ENCODE measurements at regions not wholly inside any gene's neighbourhood (a gene's known extent, or its start where the extent isn't known, plus 50 kb on each side); places are given as distances from the start of the nearest gene placed in this dataset.

DNA sequence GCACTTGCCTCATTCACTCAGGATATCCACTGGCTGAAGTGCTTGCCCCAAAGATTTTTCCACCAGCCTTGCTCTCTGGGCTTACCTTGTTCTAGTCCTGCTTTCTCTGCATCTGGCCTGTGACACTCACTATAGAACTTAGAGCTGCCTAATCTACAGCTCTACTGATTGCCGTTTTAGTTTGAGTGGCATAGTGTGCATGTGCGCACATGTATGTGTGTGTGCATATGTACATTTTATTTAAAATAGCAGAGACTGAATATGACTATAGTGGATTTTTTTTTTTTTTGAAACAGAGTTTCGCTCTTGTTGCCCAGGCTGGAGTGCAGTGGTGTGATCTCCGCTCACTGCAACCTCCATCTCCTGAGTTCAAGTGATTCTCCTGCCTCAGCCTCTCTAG lies 92.0 kb upstream of the CCDC190 start:
- no peak for DNase-seq (ENCODE audit: low read depth)
- TF ChIP-seq, protein P1, sequence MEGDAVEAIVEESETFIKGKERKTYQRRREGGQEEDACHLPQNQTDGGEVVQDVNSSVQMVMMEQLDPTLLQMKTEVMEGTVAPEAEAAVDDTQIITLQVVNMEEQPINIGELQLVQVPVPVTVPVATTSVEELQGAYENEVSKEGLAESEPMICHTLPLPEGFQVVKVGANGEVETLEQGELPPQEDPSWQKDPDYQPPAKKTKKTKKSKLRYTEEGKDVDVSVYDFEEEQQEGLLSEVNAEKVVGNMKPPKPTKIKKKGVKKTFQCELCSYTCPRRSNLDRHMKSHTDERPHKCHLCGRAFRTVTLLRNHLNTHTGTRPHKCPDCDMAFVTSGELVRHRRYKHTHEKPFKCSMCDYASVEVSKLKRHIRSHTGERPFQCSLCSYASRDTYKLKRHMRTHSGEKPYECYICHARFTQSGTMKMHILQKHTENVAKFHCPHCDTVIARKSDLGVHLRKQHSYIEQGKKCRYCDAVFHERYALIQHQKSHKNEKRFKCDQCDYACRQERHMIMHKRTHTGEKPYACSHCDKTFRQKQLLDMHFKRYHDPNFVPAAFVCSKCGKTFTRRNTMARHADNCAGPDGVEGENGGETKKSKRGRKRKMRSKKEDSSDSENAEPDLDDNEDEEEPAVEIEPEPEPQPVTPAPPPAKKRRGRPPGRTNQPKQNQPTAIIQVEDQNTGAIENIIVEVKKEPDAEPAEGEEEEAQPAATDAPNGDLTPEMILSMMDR (IDR thresholded peaks at IDR 0.05; ENCODE audit: insufficient read depth, low read length) = no peak
- no peak overlapping the region for H3K4me3 ChIP-seq (ENCODE audit: low read depth, low read length)

DNA sequence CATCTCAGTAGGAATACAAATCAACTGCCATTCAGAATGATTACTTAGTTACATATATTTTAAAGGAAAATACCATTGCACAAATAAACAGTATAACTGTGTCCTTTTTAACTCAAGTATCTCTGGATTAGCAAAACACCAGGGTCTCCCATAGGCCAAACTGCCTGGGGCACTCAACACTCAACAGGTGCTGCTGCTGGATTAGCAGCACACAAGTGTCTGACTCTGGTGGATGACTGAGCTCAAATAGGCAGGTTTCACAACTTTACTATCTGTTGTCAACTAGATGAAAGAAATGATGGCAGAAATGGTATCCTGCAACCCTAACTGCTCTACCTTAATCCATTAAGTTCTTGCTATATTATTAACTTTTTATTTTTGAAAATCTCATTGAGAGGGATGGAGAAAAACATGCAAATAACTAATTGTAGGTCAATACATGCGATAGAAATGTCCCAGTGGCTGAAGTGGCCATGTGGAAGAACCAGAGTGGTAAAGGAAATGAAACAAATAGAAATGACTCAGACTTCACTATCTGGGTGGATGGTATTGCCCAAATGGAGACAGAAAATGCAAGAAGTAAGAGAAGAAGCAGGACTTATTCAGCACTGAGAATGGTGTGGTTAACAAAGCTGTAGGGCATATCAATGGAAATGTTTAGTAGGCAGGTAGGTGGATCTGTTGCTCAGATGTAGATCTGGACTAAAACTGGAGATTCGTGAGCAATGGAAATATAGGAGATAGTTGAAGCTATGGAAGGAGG lies 90.8 kb upstream of the CCDC190 start:
- TF ChIP-seq, protein P1 (IDR thresholded peaks at IDR 0.05; ENCODE audit: insufficient read depth, low read length) = no peak
- H3K4me3 ChIP-seq (ENCODE audit: low read depth, low read length) = no peak overlapping the region
- DNase-seq (ENCODE audit: low read depth) = peak; percentile 33

- DNase-seq (ENCODE audit: low read depth) = no peak
- H3K4me3 ChIP-seq (ENCODE audit: low read depth, low read length) = no peak overlapping the region
Measured at GRCh38 chr1:162950187-162950586, 89.2 kb upstream of the CCDC190 start.

DNA sequence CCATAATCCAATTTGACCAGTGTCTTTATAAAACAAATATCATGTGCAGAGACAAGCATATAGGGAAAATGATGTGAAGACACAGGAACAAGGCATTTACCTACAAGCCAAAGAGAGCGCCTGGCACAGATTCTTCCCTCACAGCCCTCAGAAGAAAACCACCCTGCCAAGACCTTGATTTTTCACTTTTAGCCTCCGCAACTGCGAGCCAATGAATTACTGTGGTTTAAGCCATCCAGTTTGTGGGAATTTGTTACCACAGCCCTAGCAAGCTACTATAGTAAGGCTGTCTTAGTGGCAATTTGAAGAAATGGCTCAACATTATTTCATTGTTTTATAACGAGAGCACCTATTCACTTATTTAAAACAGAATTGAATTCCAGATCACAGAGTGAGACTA lies 85.7 kb upstream of the CCDC190 start:
- DNase-seq (ENCODE audit: low read depth) = no peak
- H3K4me3 ChIP-seq (ENCODE audit: low read depth, low read length) = no peak overlapping the region
- TF ChIP-seq, protein P1 (IDR thresholded peaks at IDR 0.05; ENCODE audit: insufficient read depth, low read length) = no peak

More at GRCh38 chr1:162950187-162950586, 89.2 kb upstream of the CCDC190 start:
- TF ChIP-seq, protein P1 (IDR thresholded peaks at IDR 0.05; ENCODE audit: insufficient read depth, low read length) = no peak

- TF ChIP-seq, protein P1 (IDR thresholded peaks at IDR 0.05; ENCODE audit: insufficient read depth, low read length) = no peak
- H3K4me3 ChIP-seq (ENCODE audit: low read depth, low read length) = no peak overlapping the region
- DNase-seq (ENCODE audit: low read depth) = no peak
Measured at GRCh38 chr1:162944974-162945674, 84.1 kb upstream of the CCDC190 start.

GRCh38 chr1:162943622-162944021 lies 82.6 kb upstream of the CCDC190 start:
- TF ChIP-seq, protein P1 (IDR thresholded peaks at IDR 0.05; ENCODE audit: insufficient read depth, low read length) = no peak
- peak; percentile 34 for DNase-seq (ENCODE audit: low read depth)
- no peak overlapping the region for H3K4me3 ChIP-seq (ENCODE audit: low read depth, low read length)

Measured in fibroblast of the aortic adventitia (primary cell).